ENCODE measurements at regions not wholly inside any gene's neighbourhood (a gene's known extent, or its start where the extent isn't known, plus 50 kb on each side); places are given as distances from the start of the nearest gene placed in this dataset.
"Not testable (repeated sequence)": the region's sequence is repeated elsewhere in the genome, so short reads cannot be mapped to it uniquely, and the experiment has no call there.

DNA sequence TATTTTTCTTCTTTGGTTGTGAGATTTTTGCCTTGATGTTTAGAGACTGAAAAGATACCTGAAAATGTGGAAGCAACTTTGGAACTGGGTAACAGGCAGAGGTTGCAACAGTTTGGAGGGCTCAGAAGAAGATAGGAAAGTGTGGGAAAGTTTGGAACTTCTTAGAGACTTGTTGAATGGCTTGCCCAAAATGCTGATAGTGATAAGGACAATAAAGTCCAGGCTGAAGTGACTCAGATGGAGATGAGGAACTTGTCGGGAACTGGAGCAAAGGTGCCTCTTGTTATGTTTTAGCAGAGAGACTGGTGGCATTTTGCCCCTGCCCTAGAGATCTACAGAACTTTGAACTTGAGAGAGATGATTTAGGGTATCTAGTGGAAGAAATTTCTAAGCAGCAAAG lies 171.8 kb downstream of the REEP3 start:
- H3K36me3 ChIP-seq (ENCODE audit: control insufficient read depth in 5 of 5, insufficient read depth in 5 of 5, low read length in 5 of 5); H3K27ac ChIP-seq (ENCODE audit: low read depth, low read length): not testable (repeated sequence)

DNA sequence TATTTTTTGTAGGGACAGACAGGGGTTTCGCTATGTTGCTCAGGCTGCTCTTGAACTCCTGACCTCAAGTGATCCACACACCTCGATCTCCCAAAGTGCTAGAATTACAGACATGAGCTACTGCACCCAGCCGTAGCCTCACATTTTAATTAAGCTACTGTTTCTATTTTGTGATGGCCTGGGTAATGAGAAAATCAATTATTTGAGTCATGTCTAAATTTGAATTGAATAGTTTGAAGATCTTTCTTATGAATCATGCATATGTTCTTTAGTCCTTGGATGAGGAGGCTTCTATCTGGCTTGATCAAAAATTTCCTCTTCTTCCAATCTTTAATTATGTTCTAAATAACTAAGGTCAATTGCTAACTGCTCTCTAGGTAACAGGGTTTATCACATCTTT lies 175.0 kb downstream of the REEP3 start:
- H3K36me3 ChIP-seq (ENCODE audit: control insufficient read depth in 5 of 5, insufficient read depth in 5 of 5, low read length in 5 of 5): no peaks in the 10 kb centered on the region
- no peaks in the 10 kb centered on the region for H3K27me3 ChIP-seq (ENCODE audit: control insufficient read depth in 5 of 5, insufficient read depth in 4 of 5, low read length in 5 of 5)
- H3K9ac ChIP-seq (ENCODE audit: low read length in 5 of 5): no peak overlapping the region
- no peak overlapping the region for H3K27ac ChIP-seq (ENCODE audit: low read depth, low read length)
- H3K4me1 ChIP-seq (ENCODE audit: control insufficient read depth in 5 of 5, insufficient read depth in 5 of 5, low read length in 5 of 5): peaks cover 10 to 39% (median 33%) of the 10 kb centered on the region in 5 donors
- no peaks in the 10 kb centered on the region for H3K9me3 ChIP-seq (ENCODE audit: control insufficient read depth in 5 of 5, low read length in 5 of 5)
- H3K4me3 ChIP-seq (ENCODE audit: low read depth in 1 of 5, low read length in 5 of 5): no peak overlapping the region

More for the DNA sequence above, 171.8 kb downstream of the REEP3 start:
- H3K4me3 ChIP-seq (ENCODE audit: low read depth in 1 of 5, low read length in 5 of 5); H3K27me3 ChIP-seq (ENCODE audit: control insufficient read depth in 5 of 5, insufficient read depth in 4 of 5, low read length in 5 of 5); H3K9ac ChIP-seq (ENCODE audit: low read length in 5 of 5); H3K9me3 ChIP-seq (ENCODE audit: control insufficient read depth in 5 of 5, low read length in 5 of 5): not testable (repeated sequence)
- H3K4me1 ChIP-seq (ENCODE audit: control insufficient read depth in 5 of 5, insufficient read depth in 5 of 5, low read length in 5 of 5): peaks cover 2 to 15% (median 12%) of the 10 kb centered on the region in 5 donors

DNA sequence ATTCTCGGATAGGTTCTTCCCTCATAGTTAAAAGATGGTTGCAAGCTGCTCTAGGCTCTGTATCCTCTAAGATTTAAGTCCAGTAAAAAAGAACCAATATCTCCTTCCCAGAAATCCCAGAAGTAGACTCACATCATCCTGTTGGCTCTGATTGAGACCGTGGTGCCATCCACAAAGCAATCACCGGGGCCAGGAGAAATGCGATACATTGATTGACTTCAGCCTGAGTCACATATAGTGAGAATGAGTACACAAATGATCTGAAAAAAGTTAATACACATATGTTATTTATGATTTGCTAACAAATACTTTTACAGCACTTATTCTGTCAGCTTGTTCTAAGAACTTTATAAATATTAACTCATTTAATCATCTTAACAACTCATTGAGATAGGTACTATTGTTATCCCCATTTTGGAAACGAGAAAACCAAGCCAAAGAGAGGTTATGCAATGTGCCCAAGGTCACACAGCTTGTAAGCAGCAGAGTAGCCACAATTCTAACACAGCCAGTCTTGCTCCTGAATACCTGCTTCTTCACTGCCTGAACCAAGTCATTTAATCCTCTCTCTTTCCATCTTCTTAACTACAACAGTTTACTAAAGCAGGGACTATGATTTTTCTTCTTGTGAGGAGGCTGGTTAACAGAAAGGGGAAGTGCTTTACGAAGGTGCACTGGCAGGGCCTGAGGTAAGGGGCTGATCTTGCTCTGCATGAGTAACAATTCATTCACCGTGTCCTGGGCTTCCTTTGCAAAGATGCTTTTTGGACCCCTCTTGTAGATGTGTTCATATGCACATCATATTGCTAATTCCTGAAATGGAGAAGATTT lies 177.0 kb downstream of the REEP3 start:
- H3K9me3 ChIP-seq (ENCODE audit: control insufficient read depth in 5 of 5, low read length in 5 of 5): no peaks in the 10 kb centered on the region
- no peaks in the 10 kb centered on the region for H3K36me3 ChIP-seq (ENCODE audit: control insufficient read depth in 5 of 5, insufficient read depth in 5 of 5, low read length in 5 of 5)
- H3K27me3 ChIP-seq (ENCODE audit: control insufficient read depth in 5 of 5, insufficient read depth in 4 of 5, low read length in 5 of 5): no peaks in the 10 kb centered on the region
- no peak overlapping the region for H3K9ac ChIP-seq (ENCODE audit: low read length in 5 of 5)
- no peak overlapping the region for H3K27ac ChIP-seq (ENCODE audit: low read depth, low read length)
- H3K4me3 ChIP-seq (ENCODE audit: low read depth in 1 of 5, low read length in 5 of 5): no peak overlapping the region
- peaks cover 8 to 30% (median 25%) of the 10 kb centered on the region in 5 donors for H3K4me1 ChIP-seq (ENCODE audit: control insufficient read depth in 5 of 5, insufficient read depth in 5 of 5, low read length in 5 of 5)

DNA sequence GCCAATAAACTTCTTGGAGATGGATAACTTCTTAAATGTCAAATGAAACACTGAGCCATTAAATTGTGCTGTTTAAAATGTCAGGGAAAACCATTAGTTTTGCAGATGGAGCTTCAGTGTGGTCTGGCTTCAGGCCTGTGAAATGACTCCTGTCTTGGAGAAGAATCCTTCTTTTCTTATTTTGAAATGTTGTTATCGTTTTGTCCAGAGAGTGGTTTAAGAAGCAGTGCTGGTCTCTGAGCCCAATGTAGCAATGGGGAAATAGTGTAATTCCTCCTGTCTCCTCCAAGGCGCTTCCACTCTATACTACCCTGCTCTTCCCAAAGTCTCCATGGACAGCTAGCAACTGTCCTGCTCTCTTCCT lies 177.6 kb downstream of the REEP3 start:
- H3K36me3 ChIP-seq (ENCODE audit: control insufficient read depth in 5 of 5, insufficient read depth in 5 of 5, low read length in 5 of 5): no peaks in the 10 kb centered on the region
- H3K9me3 ChIP-seq (ENCODE audit: control insufficient read depth in 5 of 5, low read length in 5 of 5): no peaks in the 10 kb centered on the region
- H3K4me1 ChIP-seq (ENCODE audit: control insufficient read depth in 5 of 5, insufficient read depth in 5 of 5, low read length in 5 of 5): peaks cover 8 to 29% (median 25%) of the 10 kb centered on the region in 5 donors
- H3K4me3 ChIP-seq (ENCODE audit: low read depth in 1 of 5, low read length in 5 of 5): no peak overlapping the region
- peak overlapping the region; percentile 89 for H3K27ac ChIP-seq (ENCODE audit: low read depth, low read length)
- H3K27me3 ChIP-seq (ENCODE audit: control insufficient read depth in 5 of 5, insufficient read depth in 4 of 5, low read length in 5 of 5): no peaks in the 10 kb centered on the region
- H3K9ac ChIP-seq (ENCODE audit: low read length in 5 of 5): no peak overlapping the region

DNA sequence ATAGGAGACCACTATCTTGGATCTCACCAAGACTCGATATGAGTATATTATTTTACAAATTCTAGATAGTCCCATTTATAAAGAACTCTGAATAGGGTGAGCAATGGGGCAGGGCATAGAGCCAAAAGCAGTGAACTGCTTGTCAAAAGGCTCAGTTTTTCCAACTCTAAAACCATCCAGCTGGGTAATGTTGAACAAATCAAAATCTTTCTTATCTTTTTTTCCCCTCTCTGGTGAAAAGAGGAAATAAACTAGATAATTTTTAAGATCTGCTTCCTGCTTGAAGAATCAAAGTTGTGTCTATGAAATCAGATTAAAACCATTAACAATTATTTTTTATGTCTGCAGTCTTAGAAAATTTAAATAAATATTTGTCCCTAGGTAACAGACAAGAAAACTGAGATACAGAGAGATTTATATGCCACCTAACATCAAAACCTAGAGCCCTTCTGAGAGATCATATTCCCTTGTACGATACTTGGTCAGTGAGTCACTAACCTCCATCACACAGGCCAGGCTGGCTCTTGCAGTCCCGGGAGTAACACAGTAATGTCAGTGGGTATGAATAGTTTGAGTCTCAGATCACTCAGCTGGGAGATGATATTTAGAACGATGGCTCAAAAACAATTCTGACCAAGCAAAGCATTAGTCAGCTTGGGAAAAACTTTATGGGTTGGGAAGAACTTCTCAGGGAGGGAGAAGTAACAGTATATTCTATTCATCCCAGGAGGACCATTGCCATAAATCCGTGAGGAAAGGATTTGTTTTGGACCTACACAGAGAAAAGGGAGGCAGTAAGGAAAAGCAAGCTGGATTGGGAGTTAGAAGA lies 178.8 kb downstream of the REEP3 start:
- H3K9ac ChIP-seq (ENCODE audit: low read length in 5 of 5): peak overlapping the region in 3 of 5 donors; percentile 11 to 77 (median 21)
- peak overlapping the region; percentile 89 for H3K27ac ChIP-seq (ENCODE audit: low read depth, low read length)
- no peaks in the 10 kb centered on the region for H3K27me3 ChIP-seq (ENCODE audit: control insufficient read depth in 5 of 5, insufficient read depth in 4 of 5, low read length in 5 of 5)
- peak overlapping the region in 1 of 5 donors; percentile 3 for H3K4me3 ChIP-seq (ENCODE audit: low read depth in 1 of 5, low read length in 5 of 5)
- peaks cover 8 to 29% (median 25%) of the 10 kb centered on the region in 5 donors for H3K4me1 ChIP-seq (ENCODE audit: control insufficient read depth in 5 of 5, insufficient read depth in 5 of 5, low read length in 5 of 5)
- no peaks in the 10 kb centered on the region for H3K9me3 ChIP-seq (ENCODE audit: control insufficient read depth in 5 of 5, low read length in 5 of 5)
- no peaks in the 10 kb centered on the region for H3K36me3 ChIP-seq (ENCODE audit: control insufficient read depth in 5 of 5, insufficient read depth in 5 of 5, low read length in 5 of 5)

DNA sequence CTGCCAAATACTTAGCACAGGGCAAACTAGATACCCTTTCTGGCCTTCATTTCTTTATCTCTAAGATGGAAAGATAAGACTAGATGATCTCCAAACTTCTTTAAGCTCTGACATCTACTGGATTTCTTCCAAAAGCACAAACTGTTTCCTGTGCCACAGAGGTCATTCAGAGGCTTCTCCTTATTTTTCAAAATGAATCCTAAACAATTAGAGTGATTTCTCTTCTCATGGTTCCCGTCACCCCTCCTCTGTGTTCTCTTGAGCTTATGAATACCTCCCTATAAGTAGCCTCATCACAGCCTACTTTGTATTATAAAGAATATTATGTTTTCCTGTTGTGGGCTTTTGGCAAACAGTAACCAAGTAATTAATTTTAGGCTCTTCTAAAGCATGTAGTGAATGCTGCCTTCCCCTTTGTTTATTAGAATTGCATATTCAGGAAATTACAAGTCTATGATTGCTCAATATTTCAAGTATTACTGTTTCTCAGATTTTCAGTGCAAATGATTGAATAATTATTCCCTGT lies 179.5 kb downstream of the REEP3 start:
- Histone ChIP-seq H3K9me3 (ENCODE audit: control insufficient read depth in 5 of 5, low read length in 5 of 5) (no peaks in the 10 kb centered on the region), H3K27ac (ENCODE audit: low read depth, low read length) (peak overlapping the region; percentile 89), H3K4me3 (ENCODE audit: low read depth in 1 of 5, low read length in 5 of 5) (peak overlapping the region in 1 of 5 donors; percentile 3), H3K4me1 (ENCODE audit: control insufficient read depth in 5 of 5, insufficient read depth in 5 of 5, low read length in 5 of 5) (peaks cover 8 to 29% (median 25%) of the 10 kb centered on the region in 5 donors), H3K9ac (ENCODE audit: low read length in 5 of 5) (peak overlapping the region in 4 of 5 donors; percentile 11 to 77 (median 17)), H3K36me3 (ENCODE audit: control insufficient read depth in 5 of 5, insufficient read depth in 5 of 5, low read length in 5 of 5) (no peaks in the 10 kb centered on the region), H3K27me3 (ENCODE audit: control insufficient read depth in 5 of 5, insufficient read depth in 4 of 5, low read length in 5 of 5) (no peaks in the 10 kb centered on the region)

DNA sequence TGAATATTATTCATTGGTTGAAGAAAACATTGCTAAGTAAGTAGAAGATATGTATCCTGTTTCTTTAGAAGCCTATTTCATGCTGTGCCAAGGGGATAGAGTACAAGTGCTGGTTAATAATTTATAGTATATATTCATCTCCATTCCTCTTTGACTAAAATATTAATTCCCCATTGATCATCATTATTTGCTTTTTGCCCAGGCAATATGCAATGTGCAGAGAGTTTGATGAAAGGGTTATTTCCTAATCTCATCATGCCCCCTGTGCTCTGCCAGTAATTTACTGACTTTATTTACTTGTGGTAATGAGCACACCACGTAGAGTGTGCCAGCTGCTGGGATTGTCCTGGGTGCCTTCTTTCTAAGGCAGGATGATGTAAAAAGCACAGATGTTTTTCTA lies 180.9 kb downstream of the REEP3 start:
- Histone ChIP-seq H3K9me3 (ENCODE audit: control insufficient read depth in 5 of 5, low read length in 5 of 5) (no peaks in the 10 kb centered on the region), H3K9ac (ENCODE audit: low read length in 5 of 5) (no peak overlapping the region), H3K4me3 (ENCODE audit: low read depth in 1 of 5, low read length in 5 of 5) (no peak overlapping the region), H3K27ac (ENCODE audit: low read depth, low read length) (no peak overlapping the region), H3K27me3 (ENCODE audit: control insufficient read depth in 5 of 5, insufficient read depth in 4 of 5, low read length in 5 of 5) (no peaks in the 10 kb centered on the region), H3K36me3 (ENCODE audit: control insufficient read depth in 5 of 5, insufficient read depth in 5 of 5, low read length in 5 of 5) (no peaks in the 10 kb centered on the region), H3K4me1 (ENCODE audit: control insufficient read depth in 5 of 5, insufficient read depth in 5 of 5, low read length in 5 of 5) (peaks cover 11 to 34% (median 26%) of the 10 kb centered on the region in 5 donors)

DNA sequence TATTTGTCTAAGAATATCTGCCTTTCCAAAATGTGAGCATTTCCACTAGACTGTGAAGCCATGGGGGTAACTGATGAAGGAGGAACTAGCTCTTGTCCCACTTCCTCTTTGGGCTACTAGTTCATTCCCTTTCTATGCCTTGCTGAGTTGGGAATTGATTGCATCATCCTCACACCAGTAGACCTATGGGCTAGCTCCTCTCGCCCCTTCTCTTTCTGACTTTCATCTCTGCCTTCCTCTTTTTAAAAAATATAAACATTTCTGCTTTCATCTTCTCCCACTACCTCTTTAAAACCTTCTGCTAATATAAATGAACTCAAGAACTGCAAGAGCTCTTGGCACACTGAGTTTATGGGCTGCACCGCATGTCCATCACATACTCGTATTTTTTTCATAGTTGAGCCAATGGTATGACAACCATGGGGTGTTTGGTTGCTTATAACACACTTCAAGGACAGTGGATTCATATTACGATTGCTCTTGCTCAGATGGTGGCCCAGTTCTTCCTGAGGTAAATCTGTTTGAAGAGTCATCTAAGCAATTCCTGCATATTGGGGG lies 182.0 kb downstream of the REEP3 start:
- Histone ChIP-seq H3K9me3 (ENCODE audit: control insufficient read depth in 5 of 5, low read length in 5 of 5) (no peaks in the 10 kb centered on the region), H3K27me3 (ENCODE audit: control insufficient read depth in 5 of 5, insufficient read depth in 4 of 5, low read length in 5 of 5) (no peaks in the 10 kb centered on the region), H3K4me1 (ENCODE audit: control insufficient read depth in 5 of 5, insufficient read depth in 5 of 5, low read length in 5 of 5) (peaks cover 11 to 43% (median 32%) of the 10 kb centered on the region in 5 donors), H3K36me3 (ENCODE audit: control insufficient read depth in 5 of 5, insufficient read depth in 5 of 5, low read length in 5 of 5) (no peaks in the 10 kb centered on the region), H3K4me3 (ENCODE audit: low read depth in 1 of 5, low read length in 5 of 5) (no peak overlapping the region), H3K9ac (ENCODE audit: low read length in 5 of 5) (no peak overlapping the region), H3K27ac (ENCODE audit: low read depth, low read length) (peak overlapping the region; percentile 3)

DNA sequence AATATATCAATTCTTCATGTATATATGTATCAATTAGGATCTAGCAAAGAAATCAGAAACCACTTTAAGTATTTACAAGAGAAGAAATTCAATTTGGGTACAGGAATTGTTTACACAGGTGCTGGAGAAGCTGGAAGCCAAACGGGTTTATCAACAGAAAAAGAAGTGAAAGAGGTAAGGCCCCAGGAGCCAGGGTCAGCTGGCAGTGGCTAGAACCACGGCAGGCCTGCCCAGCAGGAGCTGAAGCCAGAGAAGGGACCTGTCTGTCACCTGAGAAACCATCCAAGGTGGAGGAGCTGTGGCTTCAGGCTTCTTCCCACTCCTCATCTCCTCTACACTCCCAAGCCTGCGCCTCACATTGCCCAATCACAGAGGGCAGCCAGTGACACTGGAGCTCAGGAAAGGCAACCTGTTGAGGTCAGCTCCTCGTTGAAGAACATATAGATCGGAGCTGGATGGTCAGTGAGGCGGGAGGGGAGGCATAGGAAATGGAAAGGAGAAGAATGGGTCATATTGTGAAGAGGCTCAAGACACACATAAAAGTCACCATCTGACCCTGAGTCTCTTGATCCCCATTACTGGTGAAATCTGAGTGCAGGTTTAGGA lies 182.6 kb downstream of the REEP3 start:
- H3K27me3 ChIP-seq (ENCODE audit: control insufficient read depth in 5 of 5, insufficient read depth in 4 of 5, low read length in 5 of 5): no peaks in the 10 kb centered on the region
- no peak overlapping the region for H3K9ac ChIP-seq (ENCODE audit: low read length in 5 of 5)
- peaks cover 9 to 48% (median 28%) of the 10 kb centered on the region in 5 donors for H3K4me1 ChIP-seq (ENCODE audit: control insufficient read depth in 5 of 5, insufficient read depth in 5 of 5, low read length in 5 of 5)
- H3K27ac ChIP-seq (ENCODE audit: low read depth, low read length): peak overlapping the region; percentile 3
- no peaks in the 10 kb centered on the region for H3K36me3 ChIP-seq (ENCODE audit: control insufficient read depth in 5 of 5, insufficient read depth in 5 of 5, low read length in 5 of 5)
- H3K9me3 ChIP-seq (ENCODE audit: control insufficient read depth in 5 of 5, low read length in 5 of 5): no peaks in the 10 kb centered on the region
- no peak overlapping the region for H3K4me3 ChIP-seq (ENCODE audit: low read depth in 1 of 5, low read length in 5 of 5)
